GM23338 (cell line): ENCODE measurements at regions not wholly inside any gene's neighbourhood (a gene's known extent, or its start where the extent isn't known, plus 50 kb on each side); places are given as distances from the start of the nearest gene placed in this dataset.

Source experiments
- ATAC-seq: fragments of 200-7000 bp; cut with Tn5 transposase; 3 replicates; pipeline ENCODE4 v1.9.1; 2020
- DNase-seq: peaks from one replicate; pipeline ENCODE4 v3.0.0-alpha.2; 2015; ENCODE audit warnings: low spot score
- H2AFZ ChIP-seq: fragments of 200-600 bp; sonication (generic); 2 replicates; pipeline ENCODE4 v1.8.0; 2016; ENCODE audit warnings: antibody characterized with exemption, mild to moderate bottlenecking, moderate library complexity
- H3F3A ChIP-seq: fragments of 200-600 bp; sonication (generic); replicated peaks from 2 replicates; pipeline ENCODE4 v1.8.0; 2017; ENCODE audit warnings: antibody characterized with exemption, mixed run types, low read depth
- H3K27ac ChIP-seq: fragments of 200-600 bp; sonication (generic); 2 replicates; pipeline ENCODE4 v1.6.1; 2016; ENCODE audit warnings: low read depth
- H3K27me3 ChIP-seq: fragments of 200-600 bp; sonication (generic); 2 replicates; pipeline ENCODE4 v1.8.0; 2016; ENCODE audit warnings: mild to moderate bottlenecking, mixed run types, moderate library complexity; ENCODE audit not compliant: insufficient read depth
- H3K36me3 ChIP-seq: fragments of 200-600 bp; sonication (generic); 2 replicates; pipeline ENCODE4 v1.8.0; 2016; ENCODE audit warnings: mild to moderate bottlenecking; ENCODE audit not compliant: insufficient read depth
- H3K4me1 ChIP-seq: fragments of 200-600 bp; sonication (generic); 2 replicates; pipeline ENCODE4 v1.8.0; 2016; ENCODE audit warnings: mild to moderate bottlenecking, moderate library complexity; ENCODE audit not compliant: insufficient read depth
- H3K4me2 ChIP-seq: fragments of 200-600 bp; sonication (generic); 2 replicates; pipeline ENCODE4 v1.7.1; 2017; ENCODE audit warnings: mixed run types
- H3K4me3 ChIP-seq: fragments of 200-600 bp; sonication (generic); 2 replicates; pipeline ENCODE4 v1.6.1; 2016; ENCODE audit warnings: mixed run types
- H3K79me2 ChIP-seq: fragments of 200-600 bp; sonication (generic); replicated peaks from 2 replicates; pipeline ENCODE4 v1.8.0; 2017; ENCODE audit warnings: mild to moderate bottlenecking; ENCODE audit not compliant: insufficient read depth
- H3K9me2 ChIP-seq: fragments of 200-600 bp; sonication (generic); 2 replicates; pipeline ENCODE4 v1.8.0; 2017; ENCODE audit not compliant: insufficient read depth
- H4K20me1 ChIP-seq: fragments of 200-600 bp; sonication (generic); replicated peaks from 2 replicates; pipeline ENCODE4 v1.8.0; 2017; ENCODE audit warnings: mild to moderate bottlenecking; ENCODE audit not compliant: insufficient read depth
- H3K27ac Mint-ChIP-seq: 2 replicates; pipeline ENCODE4 v1.8.0; 2020; ENCODE audit warnings: inconsistent platforms, mild to moderate bottlenecking, moderate library complexity, mixed read lengths
- H3K27me3 Mint-ChIP-seq: 3 replicates; pipeline ENCODE4 v1.8.0; 2022; ENCODE audit warnings: low read depth, mild to moderate bottlenecking, moderate library complexity, mixed read lengths, inconsistent platforms; ENCODE audit not compliant: insufficient read depth, poor library complexity
- H3K36me3 Mint-ChIP-seq: 3 replicates; pipeline ENCODE4 v1.8.0; 2021; ENCODE audit warnings: low read depth, mild to moderate bottlenecking, inconsistent platforms, moderate library complexity, mixed read lengths
- H3K4me1 Mint-ChIP-seq: 3 replicates; pipeline ENCODE4 v1.8.0; 2020; ENCODE audit warnings: mild to moderate bottlenecking, inconsistent platforms, mixed read lengths
- H3K4me3 Mint-ChIP-seq: 3 replicates; pipeline ENCODE4 v1.8.0; 2021; ENCODE audit warnings: moderate library complexity, mild to moderate bottlenecking, inconsistent platforms, mixed read lengths
- H3K9me3 Mint-ChIP-seq: 3 replicates; pipeline ENCODE4 v1.8.0; 2020; ENCODE audit warnings: moderate library complexity, mild to moderate bottlenecking, inconsistent platforms, mixed read lengths
- CREB1 ChIP-seq: fragments of 250-450 bp; sonication (Bioruptor Pico); IDR thresholded peaks from 2 replicates; pipeline ENCODE4 v1.5.0; 2020; ENCODE audit warnings: low read depth, mild to moderate bottlenecking, moderate library complexity
- CTCF ChIP-seq, 2 experiments: fragments of 200-600 bp in 1 of 2; sonication (generic) in 1 of 2; conservative IDR thresholded peaks; 2 replicates each; pipeline versions ENCODE4 v1.5.1 to v1.6.1; 2016 to 2017; ENCODE audit warnings: antibody characterized with exemption in 2 of 2, low read depth in 2 of 2, mild to moderate bottlenecking in 2 of 2, moderate library complexity in 1 of 2
- ETS1 ChIP-seq: IDR thresholded peaks from 2 replicates; pipeline ENCODE4 v1.6.1; 2016; ENCODE audit warnings: antibody characterized with exemption
- EZH2 ChIP-seq: fragments of 200-600 bp; sonication (generic); IDR thresholded peaks from one replicate; pipeline ENCODE4 v1.8.0; 2017; ENCODE audit warnings: antibody characterized with exemption, mild to moderate bottlenecking, low read depth; ENCODE audit not compliant: unreplicated experiment
- EZH2phosphoT487 ChIP-seq: fragments of 200-600 bp; sonication (generic); IDR thresholded peaks from one replicate; pipeline ENCODE4 v1.8.1; 2018; ENCODE audit warnings: antibody characterized with exemption; ENCODE audit not compliant: unreplicated experiment
- JUNB ChIP-seq: IDR thresholded peaks from one replicate; pipeline ENCODE4 v1.6.1; 2016; ENCODE audit warnings: antibody characterized with exemption; ENCODE audit not compliant: unreplicated experiment
- NANOG ChIP-seq: IDR thresholded peaks from 2 replicates; pipeline ENCODE4 v1.6.1; 2016; ENCODE audit warnings: antibody characterized with exemption, borderline replicate concordance
- POLR2AphosphoS5 ChIP-seq: IDR thresholded peaks from 2 replicates; pipeline ENCODE4 v1.6.1; 2016; ENCODE audit warnings: antibody characterized with exemption, low read depth
- STAT1 ChIP-seq: IDR thresholded peaks from one replicate; pipeline ENCODE4 v1.6.1; 2016; ENCODE audit warnings: antibody characterized with exemption; ENCODE audit not compliant: unreplicated experiment
- ZNF114 ChIP-seq: fragments of 250-450 bp; sonication (Bioruptor Pico); IDR thresholded peaks from 2 replicates; pipeline ENCODE4 v1.5.0; 2020; ENCODE audit warnings: mild to moderate bottlenecking, moderate library complexity
- ZNF331 ChIP-seq: fragments of 250-450 bp; sonication (Bioruptor Pico); IDR thresholded peaks from 2 replicates; pipeline ENCODE4 v1.5.0; 2020; ENCODE audit warnings: low read depth, mild to moderate bottlenecking, moderate library complexity
- ZNF462 ChIP-seq: fragments of 250-450 bp; sonication (Bioruptor Pico); IDR thresholded peaks from 2 replicates; pipeline ENCODE4 v1.5.0; 2020; ENCODE audit warnings: mild to moderate bottlenecking, moderate library complexity
- TF ChIP-seq, protein P1 (sequence below): IDR thresholded peaks from one replicate; pipeline ENCODE4 v1.6.1; 2018; ENCODE audit warnings: antibody characterized with exemption; ENCODE audit not compliant: unreplicated experiment

DNA sequence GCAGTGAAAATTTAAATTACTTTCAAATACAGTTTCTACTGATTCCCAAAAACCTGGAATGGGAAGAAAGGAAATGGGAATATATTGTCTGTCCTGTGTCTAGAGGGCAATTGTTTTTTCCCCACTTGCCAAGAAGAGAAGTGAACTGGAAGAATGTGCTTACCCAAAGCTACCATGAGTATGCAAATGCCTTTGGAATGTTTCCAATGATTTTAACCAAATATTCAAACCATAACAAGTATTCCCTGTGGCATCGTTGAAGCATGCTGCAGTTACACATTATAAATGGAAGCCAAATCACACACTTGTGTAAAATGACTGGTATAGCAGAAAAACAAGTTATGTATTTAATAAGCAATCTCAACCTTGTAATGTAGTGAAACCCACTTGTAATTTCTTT is 368.2 kb downstream of the GBE1 start:
- Histone ChIP-seq H3K9me2 (0 out of 2 replicates have a peak, but pooled peaks cover 6% of the 10 kb centered on the region), H3K4me1 (no peaks in the 10 kb centered on the region), H3K36me3 (no peaks in the 10 kb centered on the region), H2AFZ (no peak overlapping the region), H3K27ac (no peak overlapping the region), H3K27me3 (no peaks in the 10 kb centered on the region), H3K4me3 (no peak overlapping the region), H3F3A (no peaks in the 10 kb centered on the region), H3K79me2 (no peaks in the 10 kb centered on the region), H3K4me2 (no peak overlapping the region), H4K20me1 (no peaks in the 10 kb centered on the region)
- H3K27me3 Mint-ChIP-seq = no peaks in the 10 kb centered on the region
- H3K4me1 Mint-ChIP-seq = peaks cover 9% of the 10 kb centered on the region; the same call in 2 of the 3 replicates
- no peak overlapping the region for H3K27ac Mint-ChIP-seq
- no peak for TF ChIP-seq CTCF (conservative IDR thresholded peaks at IDR 0.05; ENCODE audit: low read depth in 2 of 2)
- no peak for TF ChIP-seq ZNF462 (CRISPR knock-in tag)
- TF ChIP-seq STAT1 = no peak
- TF ChIP-seq, protein P1, sequence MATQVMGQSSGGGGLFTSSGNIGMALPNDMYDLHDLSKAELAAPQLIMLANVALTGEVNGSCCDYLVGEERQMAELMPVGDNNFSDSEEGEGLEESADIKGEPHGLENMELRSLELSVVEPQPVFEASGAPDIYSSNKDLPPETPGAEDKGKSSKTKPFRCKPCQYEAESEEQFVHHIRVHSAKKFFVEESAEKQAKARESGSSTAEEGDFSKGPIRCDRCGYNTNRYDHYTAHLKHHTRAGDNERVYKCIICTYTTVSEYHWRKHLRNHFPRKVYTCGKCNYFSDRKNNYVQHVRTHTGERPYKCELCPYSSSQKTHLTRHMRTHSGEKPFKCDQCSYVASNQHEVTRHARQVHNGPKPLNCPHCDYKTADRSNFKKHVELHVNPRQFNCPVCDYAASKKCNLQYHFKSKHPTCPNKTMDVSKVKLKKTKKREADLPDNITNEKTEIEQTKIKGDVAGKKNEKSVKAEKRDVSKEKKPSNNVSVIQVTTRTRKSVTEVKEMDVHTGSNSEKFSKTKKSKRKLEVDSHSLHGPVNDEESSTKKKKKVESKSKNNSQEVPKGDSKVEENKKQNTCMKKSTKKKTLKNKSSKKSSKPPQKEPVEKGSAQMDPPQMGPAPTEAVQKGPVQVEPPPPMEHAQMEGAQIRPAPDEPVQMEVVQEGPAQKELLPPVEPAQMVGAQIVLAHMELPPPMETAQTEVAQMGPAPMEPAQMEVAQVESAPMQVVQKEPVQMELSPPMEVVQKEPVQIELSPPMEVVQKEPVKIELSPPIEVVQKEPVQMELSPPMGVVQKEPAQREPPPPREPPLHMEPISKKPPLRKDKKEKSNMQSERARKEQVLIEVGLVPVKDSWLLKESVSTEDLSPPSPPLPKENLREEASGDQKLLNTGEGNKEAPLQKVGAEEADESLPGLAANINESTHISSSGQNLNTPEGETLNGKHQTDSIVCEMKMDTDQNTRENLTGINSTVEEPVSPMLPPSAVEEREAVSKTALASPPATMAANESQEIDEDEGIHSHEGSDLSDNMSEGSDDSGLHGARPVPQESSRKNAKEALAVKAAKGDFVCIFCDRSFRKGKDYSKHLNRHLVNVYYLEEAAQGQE = no peak
- no peak for TF ChIP-seq ETS1
- TF ChIP-seq EZH2phosphoT487 = no peak
- no peak for TF ChIP-seq ZNF331
- no peak for TF ChIP-seq EZH2
- no peak for TF ChIP-seq NANOG
- TF ChIP-seq POLR2AphosphoS5 = no peak
- no peak for TF ChIP-seq ZNF114 (CRISPR knock-in tag)
- no peak for TF ChIP-seq JUNB
- TF ChIP-seq CREB1 (CRISPR knock-in tag) = no peak
- DNase-seq (no peak), ATAC-seq (no peak)
- no peaks in the 10 kb centered on the region for H3K9me3 Mint-ChIP-seq
- H3K4me3 Mint-ChIP-seq = no peak overlapping the region
- H3K36me3 Mint-ChIP-seq = no peaks in the 10 kb centered on the region
